HL-60/S4 (cell line): ENCODE measurements at regions not wholly inside any gene's neighbourhood (a gene's known extent, or its start where the extent isn't known, plus 50 kb on each side); places are given as distances from the start of the nearest gene placed in this dataset.

ENCODE experiments used
- in situ Hi-C: fragments of 300-500 bp; cut with MboI; formaldehyde crosslinking; loops from 2 replicates; pipeline ENCODE4 v1.14.3; 2022; ENCODE audit warnings: low sequenced_read_pairs

GRCh38 chr4:177681902-177682301 lies 239.7 kb upstream of the AGA start:
- in situ Hi-C loops = no loop called here

GRCh38 chr4:177687117-177687516 lies 244.9 kb upstream of the AGA start:
- in situ Hi-C loops = no loop called here

GRCh38 chr4:177692907-177693306 lies 250.7 kb upstream of the AGA start:
- in situ Hi-C loops = no loop called here

GRCh38 chr4:177696438-177696966 lies 254.3 kb upstream of the AGA start:
- in situ Hi-C loops = no loop called here

- in situ Hi-C loops = no loop called here
Observed at GRCh38 chr4:177699365-177700213, 257.4 kb upstream of the AGA start.

GRCh38 chr4:177706916-177707315 lies 264.7 kb upstream of the AGA start:
- in situ Hi-C loops = no loop called here

- in situ Hi-C loops = no loop called here
Observed at GRCh38 chr4:177713454-177713853, 271.2 kb upstream of the AGA start.

- in situ Hi-C loops = no loop called here
Observed at GRCh38 chr4:177717407-177717806, 275.2 kb upstream of the AGA start.

- in situ Hi-C loops = no loop called here
Observed at GRCh38 chr4:177718514-177718913, 276.3 kb upstream of the AGA start.

GRCh38 chr4:177726111-177726510 lies 283.9 kb upstream of the AGA start:
- in situ Hi-C loops = no loop called here

GRCh38 chr4:177728361-177729152 lies 286.3 kb upstream of the AGA start:
- in situ Hi-C loops = no loop called here

GRCh38 chr4:177729681-177730080 lies 287.4 kb upstream of the AGA start:
- in situ Hi-C loops = no loop called here

- in situ Hi-C loops = no loop called here
Observed at GRCh38 chr4:177737387-177737940, 295.2 kb upstream of the AGA start.

GRCh38 chr4:177740563-177740962 lies 298.3 kb upstream of the AGA start:
- in situ Hi-C loops = no loop called here

- in situ Hi-C loops = no loop called here
Observed at GRCh38 chr4:177759729-177760128, 317.5 kb upstream of the AGA start.

- in situ Hi-C loops = no loop called here
Observed at GRCh38 chr4:177761692-177762091, 319.5 kb upstream of the AGA start.

- in situ Hi-C loops = no loop called here
Observed at GRCh38 chr4:177769155-177769554, 326.9 kb upstream of the AGA start.

GRCh38 chr4:177770776-177771175 lies 328.5 kb upstream of the AGA start:
- in situ Hi-C loops = no loop called here

GRCh38 chr4:177771645-177772044 lies 329.4 kb upstream of the AGA start:
- in situ Hi-C loops = no loop called here

- in situ Hi-C loops = no loop called here
Observed at GRCh38 chr4:177778623-177779022, 336.4 kb upstream of the AGA start.

GRCh38 chr4:177785000-177785399 lies 342.8 kb upstream of the AGA start:
- in situ Hi-C loops = no loop called here

- in situ Hi-C loops = no loop called here
Observed at GRCh38 chr4:177789610-177790009, 347.4 kb upstream of the AGA start.
